K562 (cell line): ENCODE measurements at regions not wholly inside any gene's neighbourhood (a gene's known extent, or its start where the extent isn't known, plus 50 kb on each side); places are given as distances from the start of the nearest gene placed in this dataset. TPM values are rescaled to one million over a fixed set of nuclear protein-coding genes. Genes with fewer than 3 reads are reported as not detected.
A peak's percentile ranks its signal among the peaks of the same experiment; 100 is the strongest.

Source experiments
- ATAC-seq: fragments of 200-7000 bp; cut with Tn5 transposase; 3 replicates; pipeline ENCODE4 v1.9.1; 2020; ENCODE audit warnings: moderate library complexity
- BruUV-seq: library from RNA; stranded (reverse); fragments of 400-500 nt; replicated peaks from 2 replicates; lab custom pipeline; 2021; lab: Mats Ljungman, UMichigan
- CTCF ChIA-PET: fragments of 300-600 bp; formaldehyde crosslinking; extraction: SDS; loops from one replicate; lab custom pipeline; 2021; ENCODE audit warnings: low intra/inter-chr PET ratio; lab: Yijun Ruan, JAX
- POLR2A ChIA-PET: fragments of 300-600, 350-650 bp; sonication (Branson Sonifier 250); formaldehyde crosslinking; extraction: SDS; loops from one replicate; lab custom pipeline; 2021; ENCODE audit warnings: antibody characterized with exemption, inconsistent platforms; lab: Yijun Ruan, JAX
- DNase-seq, 4 experiments: peaks; one replicate each; pipeline versions ENCODE4 v3.0.0 to v3.0.0-alpha.2; 2011 to 2018; ENCODE audit warnings: low spot score in 3 of 4, mixed read lengths in 3 of 4; ENCODE audit errors: extremely low read depth in 1 of 4
- FAIRE-seq: peaks from 2 replicates; lab custom pipeline; 2011; peaks lifted over from hg19 to GRCh38; lab: Jason Lieb, UNC
- H2AFZ ChIP-seq: 2 replicates; pipeline ENCODE4 v1.6.0; 2011; ENCODE audit warnings: low read depth, low read length, control low read depth, inconsistent platforms
- H3K27ac ChIP-seq: fragments of 200-600 bp; 3 replicates; pipeline ENCODE4 v1.8.0; 2011; ENCODE audit warnings: low read depth, mild to moderate bottlenecking, control low read depth, inconsistent platforms, low read length, moderate library complexity, mixed read lengths; ENCODE audit errors: extremely low read depth
- H3K27me3 ChIP-seq, 2 experiments: fragments of 300-600 bp in 1 of 2; 2 replicates in 1 of 2; 3 replicates in 1 of 2; pipeline versions ENCODE4 v1.6.0 to v1.8.0; 2011; ENCODE audit warnings: inconsistent platforms in 2 of 2, low read length in 2 of 2, mild to moderate bottlenecking in 1 of 2, mixed read lengths in 1 of 2, moderate library complexity in 1 of 2; ENCODE audit not compliant: control insufficient read depth in 2 of 2, insufficient read depth in 2 of 2
- H3K36me3 ChIP-seq: fragments of 300-600 bp; 3 replicates; pipeline ENCODE4 v1.8.0; 2011; ENCODE audit warnings: mild to moderate bottlenecking, low read length, inconsistent platforms; ENCODE audit not compliant: control insufficient read depth, insufficient read depth
- H3K4me1 ChIP-seq, 2 experiments: fragments of 200-600 bp in 1 of 2; replicated peaks in 1 of 2; 2 replicates in 1 of 2; 3 replicates in 1 of 2; pipeline versions ENCODE4 v1.5.1 to v1.8.0; 2011; ENCODE audit warnings: inconsistent platforms in 2 of 2, low read length in 2 of 2, mild to moderate bottlenecking in 1 of 2, mixed read lengths in 1 of 2, moderate library complexity in 1 of 2; ENCODE audit not compliant: control insufficient read depth in 2 of 2, insufficient read depth in 2 of 2
- H3K4me2 ChIP-seq: 2 replicates; pipeline ENCODE4 v1.6.1; 2011; ENCODE audit warnings: low read length, control low read depth, inconsistent platforms, mixed read lengths; ENCODE audit not compliant: insufficient read depth
- H3K4me3 ChIP-seq: fragments of 200-600 bp; sonication (generic), shearing (Covaris generic); 2 replicates; pipeline ENCODE4 v1.5.1; 2016; ENCODE audit warnings: control low read depth, inconsistent platforms
- H3K79me2 ChIP-seq: fragments of 200-600 bp; 3 replicates; pipeline ENCODE4 v1.8.0; 2011; ENCODE audit warnings: low read length, inconsistent platforms; ENCODE audit not compliant: control insufficient read depth, insufficient read depth
- H3K9ac ChIP-seq, 2 experiments: 2 replicates each; pipeline versions ENCODE4 v1.6.0 to v1.6.1; 2011; ENCODE audit warnings: low read depth in 2 of 2, low read length in 2 of 2, control low read depth in 1 of 2, inconsistent platforms in 1 of 2, mild to moderate bottlenecking in 1 of 2, mixed read lengths in 1 of 2; ENCODE audit not compliant: insufficient read depth in 1 of 2
- H3K9me1 ChIP-seq: one replicate; pipeline ENCODE4 v1.6.0; 2011; ENCODE audit warnings: inconsistent platforms, mild to moderate bottlenecking, low read length, moderate library complexity; ENCODE audit not compliant: control insufficient read depth, insufficient read depth
- H3K9me3 ChIP-seq: replicated peaks from 2 replicates; pipeline ENCODE4 v1.5.1; 2011; ENCODE audit warnings: low read depth, low read length, inconsistent platforms; ENCODE audit not compliant: control insufficient read depth, insufficient read depth
- H4K20me1 ChIP-seq: replicated peaks from 2 replicates; pipeline ENCODE4 v1.6.1; 2011; ENCODE audit warnings: low read length, inconsistent platforms, mixed read lengths; ENCODE audit not compliant: control insufficient read depth, insufficient read depth
- ELF4 ChIP-seq: fragments of 450-650 bp; formaldehyde crosslinking; IDR thresholded peaks from 2 replicates; pipeline ENCODE4 v1.4.0; 2022; ENCODE audit warnings: missing genetic modification characterization
- RNF2 ChIP-seq: sonication (generic); IDR thresholded peaks from 2 replicates; pipeline ENCODE4 v1.6.1; 2016
- ZNF695 ChIP-seq: fragments of 450-650 bp; formaldehyde crosslinking; IDR thresholded peaks from 2 replicates; pipeline ENCODE4 v1.4.0; 2020; ENCODE audit warnings: mild to moderate bottlenecking, moderate library complexity
- WGBS: fragments of 100-300 bp; shearing (Covaris generic); methylation state at CpG from one replicate; pipeline ENCODE4 v1.1.6; 2016; ENCODE audit warnings: low coverage, mixed read lengths; ENCODE audit not compliant: insufficient coverage; ENCODE audit errors: missing lambda C conversion rate; 5-methylcytosine and 5-hydroxymethylcytosine counted together
- in situ Hi-C: fragments of 300-500 bp; cut with MboI; formaldehyde crosslinking; loops from 4 replicates; pipeline ENCODE4 v1.15.0; 2018; ENCODE audit warnings: inconsistent platforms, mixed read lengths
- intact Hi-C: fragments of 100-400 bp; cut with micrococcal nuclease; formaldehyde crosslinking; loops from 2 replicates; pipeline ENCODE4 v1.14.2; 2022
- small RNA-seq: library from RNA; depleted of rRNA; stranded (forward); fragments of <200 nt; gene quantifications from one replicate; pipeline ENCODE3, GENCODE V24; 2014
- TF ChIP-seq, protein P1 (sequence below), 2 experiments: fragments of 450-650 bp in 1 of 2; sonication (generic) in 1 of 2; formaldehyde crosslinking in 1 of 2; IDR thresholded peaks in 1 of 2; conservative IDR thresholded peaks in 1 of 2; 2 replicates each; pipeline versions ENCODE4 v1.6.1 to v1.8.1; 2016 to 2023; ENCODE audit warnings: mild to moderate bottlenecking in 2 of 2, moderate library complexity in 2 of 2, inconsistent platforms in 1 of 2, missing genetic modification reagents in 1 of 2

DNA sequence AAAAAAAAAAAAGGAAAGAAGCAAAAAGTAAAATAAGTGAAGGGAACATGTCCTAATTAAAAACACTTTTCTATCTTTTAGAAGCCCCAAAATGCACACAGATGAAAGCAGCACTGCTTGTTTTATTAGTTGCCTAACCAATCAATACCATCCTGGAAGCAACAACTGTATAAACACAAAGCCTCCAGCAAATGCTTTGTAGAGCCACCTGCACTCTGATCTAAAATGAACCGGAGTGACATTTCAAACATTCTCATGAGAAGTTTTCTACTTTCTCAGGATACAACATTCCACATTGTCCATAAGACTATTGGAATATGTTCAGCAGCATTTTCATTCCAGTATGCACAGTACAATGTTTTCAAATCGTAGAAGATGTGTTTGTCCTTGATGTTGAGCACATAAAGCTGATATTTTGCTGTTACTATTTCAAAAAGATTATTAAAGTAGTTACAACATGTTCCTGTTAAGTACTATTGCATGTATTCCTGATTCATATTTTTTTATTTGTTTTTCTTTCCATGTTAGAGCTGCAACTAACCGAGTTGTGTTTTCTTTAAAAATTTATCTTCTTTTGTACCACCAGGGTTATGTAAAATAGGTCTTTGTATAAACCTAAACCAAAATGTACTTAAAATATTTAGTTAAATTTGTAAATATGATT lies 50.3 kb upstream of the PLSCR5 start:
- WGBS: 0% methylated on average over 3 of the region's 3 CpGs
- no peak overlapping the region for H2AFZ ChIP-seq

More for the DNA sequence above, 50.3 kb upstream of the PLSCR5 start:
- H3K9me1 ChIP-seq: no peaks in the 10 kb centered on the region
- BruUV-seq: no TSS peak
- intact Hi-C loops (no loop called here), in situ Hi-C loops (no loop called here)
- H3K4me1 ChIP-seq: no peaks in the 10 kb centered on the region
- H3K4me3 ChIP-seq: no peak overlapping the region
- no peaks in the 10 kb centered on the region for H3K79me2 ChIP-seq
- ChIA-PET CTCF (no interaction called here), POLR2A (no interaction called here)
- H3K27me3 ChIP-seq: no peaks in the 10 kb centered on the region
- no peaks in the 10 kb centered on the region for H3K36me3 ChIP-seq
- ATAC-seq (no peak), FAIRE-seq (peak; percentile 32), DNase-seq (no peak)
- H3K4me2 ChIP-seq: no peak overlapping the region
- TF ChIP-seq ELF4 (CRISPR knock-in tag) (no peak), RNF2 (no peak), ZNF695 (CRISPR knock-in tag) (no peak)
- TF ChIP-seq, protein P1, sequence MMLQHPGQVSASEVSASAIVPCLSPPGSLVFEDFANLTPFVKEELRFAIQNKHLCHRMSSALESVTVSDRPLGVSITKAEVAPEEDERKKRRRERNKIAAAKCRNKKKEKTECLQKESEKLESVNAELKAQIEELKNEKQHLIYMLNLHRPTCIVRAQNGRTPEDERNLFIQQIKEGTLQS (IDR thresholded peaks at IDR 0.05): no peak
- TF ChIP-seq, protein P1 (CRISPR knock-in tag; conservative IDR thresholded peaks at IDR 0.05): no peak
- no peaks in the 10 kb centered on the region for H3K9me3 ChIP-seq
- H3K27ac ChIP-seq: no peak overlapping the region
- no peak overlapping the region for H3K9ac ChIP-seq
- no peaks in the 10 kb centered on the region for H4K20me1 ChIP-seq

Small RNAs in the stretch of these regions (small RNA-seq; reads per million reads assigned to genes)
- gene RNU6-505P: not detected
